Hypothalamus (tissue), 51 donors: ENCODE measurements at regions not wholly inside any gene's neighbourhood (a gene's known extent, or its start where the extent isn't known, plus 50 kb on each side); places are given as distances from the start of the nearest gene placed in this dataset.
"Not testable (repeated sequence)": the region's sequence is repeated elsewhere in the genome, so short reads cannot be mapped to it uniquely, and the experiment has no call there.

Experiments
- DNase-seq, 51 donors: peaks; one replicate each; lab custom pipeline; 2025; lab: John Stamatoyannopoulos, UW

GRCh38 chr20:50434321-50434652, 75.9 kb upstream of the PTPN1 start:
- no peak for DNase-seq

- DNase-seq, result no peak
Observed at GRCh38 chr20:50434653-50435396, 75.4 kb upstream of the PTPN1 start.

GRCh38 chr20:50435397-50436051, 74.7 kb upstream of the PTPN1 start:
- DNase-seq, result no peak

GRCh38 chr20:50436052-50436656, 74.0 kb upstream of the PTPN1 start:
- DNase-seq, result no peak

DNA sequence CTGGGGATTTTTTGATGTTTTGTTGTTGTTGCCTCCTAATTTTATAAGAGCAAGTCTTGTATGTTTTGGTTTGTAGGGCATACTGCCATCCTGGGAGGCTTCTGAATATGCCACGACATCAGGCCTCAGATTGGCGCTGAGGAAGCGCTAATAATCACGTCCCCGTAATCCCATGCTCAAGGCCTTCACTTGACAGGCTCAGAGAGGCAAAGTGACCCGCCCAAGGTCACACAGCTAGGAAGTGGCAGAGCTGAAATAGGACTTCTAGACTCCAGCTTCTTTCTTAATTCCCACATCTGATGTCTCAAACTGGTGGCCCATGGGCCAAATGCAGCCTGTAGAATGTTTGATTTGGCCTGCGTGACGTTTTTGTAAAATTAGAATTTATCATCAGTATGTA, 73.5 kb upstream of the PTPN1 start:
- no peak for DNase-seq

GRCh38 chr20:50438986-50439407, 71.2 kb upstream of the PTPN1 start:
- DNase-seq, result peak in 1 of 51 donors; percentile 18

GRCh38 chr20:50439539-50440453, 70.4 kb upstream of the PTPN1 start:
- no peak for DNase-seq

DNA sequence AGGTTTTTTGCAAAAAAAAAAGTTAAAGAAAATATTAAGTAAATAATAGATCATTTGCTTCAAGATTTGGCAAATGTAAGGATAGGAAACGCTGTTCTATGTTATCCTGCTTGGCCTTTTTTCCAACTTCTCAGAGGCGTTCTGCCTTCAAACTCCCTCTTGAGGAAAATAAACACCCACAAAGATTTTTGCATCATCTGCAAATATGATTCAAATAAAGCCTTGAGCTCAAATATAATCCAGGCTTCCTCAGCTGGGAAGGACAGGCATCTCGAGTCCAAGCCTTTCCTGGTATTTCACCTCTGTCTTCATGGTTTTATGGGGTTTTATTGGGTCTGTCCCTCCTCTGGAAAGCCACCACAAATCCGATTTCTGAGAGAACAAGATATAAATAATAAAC, 67.7 kb upstream of the PTPN1 start:
- DNase-seq, result no peak

DNA sequence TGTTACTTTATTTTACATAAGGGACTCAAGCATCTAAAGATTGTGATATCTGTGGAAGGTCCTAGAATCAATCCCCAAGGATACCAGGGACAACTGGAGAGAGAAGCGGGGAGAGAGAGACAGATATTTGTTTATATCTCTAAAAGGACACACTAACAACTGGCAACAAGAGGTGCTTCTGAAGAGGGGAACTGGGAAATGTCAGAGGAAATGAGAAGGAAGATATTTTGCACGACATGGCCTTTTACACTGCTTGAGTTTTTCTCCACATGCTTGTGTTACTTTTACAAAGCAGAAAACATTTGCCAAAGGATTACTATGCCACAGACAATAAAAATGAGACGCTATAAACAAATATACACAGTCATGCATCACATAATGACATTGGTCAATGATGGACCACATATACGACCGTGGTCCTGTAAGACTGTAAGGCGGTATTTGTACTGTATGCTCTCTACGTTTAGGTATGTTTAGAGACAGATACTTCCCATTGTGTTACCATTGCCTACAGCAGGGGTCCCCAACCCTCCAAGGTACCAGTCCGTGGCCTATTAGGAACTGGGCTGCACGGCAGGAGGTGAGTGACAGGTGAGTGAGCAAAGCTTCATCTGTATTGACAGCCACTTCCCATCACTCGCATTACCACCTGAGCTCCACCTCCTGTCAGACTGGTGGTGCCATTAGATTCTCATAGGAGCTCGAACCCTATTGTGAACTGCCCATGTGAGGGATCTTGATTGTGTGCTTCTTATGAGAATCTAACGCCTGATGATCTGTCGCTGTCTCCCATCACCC, 64.6 kb upstream of the PTPN1 start:
- DNase-seq, result no peak

DNA sequence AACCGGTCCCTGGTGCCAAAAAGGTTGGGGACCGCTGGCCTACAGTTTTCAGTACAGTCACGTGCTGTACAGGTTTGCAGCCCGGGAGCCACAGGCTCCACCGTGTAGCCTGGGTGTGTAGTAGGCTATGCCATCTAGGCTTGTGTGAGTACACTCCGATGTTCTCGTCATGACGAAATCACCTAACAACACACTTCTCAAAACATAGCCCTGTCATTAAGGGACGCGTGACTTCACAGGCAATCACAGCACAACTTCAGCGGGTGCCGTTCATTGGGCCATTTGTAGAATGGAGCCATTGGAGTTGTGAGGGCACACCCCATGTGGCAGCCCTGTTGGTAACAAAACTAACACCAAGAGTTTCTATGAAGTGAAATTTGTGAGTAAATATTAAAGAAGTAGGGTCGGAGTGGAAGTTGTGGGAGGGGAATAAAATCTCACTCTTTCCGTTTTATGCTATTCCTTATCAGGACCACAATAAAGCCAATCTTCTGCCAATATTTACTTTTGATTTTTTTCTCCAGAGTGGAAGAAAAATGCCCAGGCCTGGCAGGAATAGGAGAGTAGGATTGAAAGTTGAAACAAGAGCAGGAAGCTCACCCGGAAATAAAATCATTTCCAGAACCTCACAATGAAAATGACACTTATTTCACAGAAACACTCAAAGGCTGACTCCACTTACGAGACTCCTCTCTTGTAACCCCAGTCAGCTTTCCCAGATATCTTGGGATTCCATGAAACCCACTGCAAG, 63.7 kb upstream of the PTPN1 start:
- DNase-seq, result no peak

DNA sequence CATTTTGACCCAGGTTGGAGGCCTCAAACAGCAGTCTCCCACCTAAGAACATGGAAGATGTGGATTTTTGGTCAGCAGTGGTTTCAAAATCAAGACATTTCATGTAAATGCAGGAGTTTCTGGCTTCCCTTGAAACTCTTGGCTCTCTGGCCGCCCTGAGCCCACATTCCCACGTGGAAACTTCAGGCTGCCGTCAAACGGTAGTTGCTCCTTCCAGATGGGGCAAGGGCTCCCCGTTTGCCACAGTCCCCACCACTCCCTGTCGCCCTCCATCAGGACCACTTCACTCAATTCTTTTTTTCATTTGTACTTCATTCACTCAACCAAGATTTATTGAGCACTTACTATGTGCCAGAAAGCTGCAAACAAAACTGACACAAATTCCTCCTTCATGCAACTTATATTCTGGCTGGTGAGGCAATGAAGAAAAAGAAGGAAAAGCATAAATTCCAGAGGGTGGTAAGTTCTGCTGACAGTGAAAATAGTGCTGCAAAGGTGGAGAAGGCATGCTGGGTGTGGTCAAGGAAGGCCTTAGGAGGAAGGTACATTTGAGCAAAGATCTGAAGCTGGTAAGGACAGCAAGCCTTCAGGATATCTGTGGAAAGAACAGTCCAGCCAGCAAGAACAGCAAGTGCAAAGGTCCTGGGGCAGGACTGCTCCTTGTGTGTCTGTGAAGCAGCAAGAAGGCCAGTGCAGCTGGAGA, 62.9 kb upstream of the PTPN1 start:
- DNase-seq, result no peak

- no peak for DNase-seq
Observed at GRCh38 chr20:50447817-50448216, 62.4 kb upstream of the PTPN1 start.

DNA sequence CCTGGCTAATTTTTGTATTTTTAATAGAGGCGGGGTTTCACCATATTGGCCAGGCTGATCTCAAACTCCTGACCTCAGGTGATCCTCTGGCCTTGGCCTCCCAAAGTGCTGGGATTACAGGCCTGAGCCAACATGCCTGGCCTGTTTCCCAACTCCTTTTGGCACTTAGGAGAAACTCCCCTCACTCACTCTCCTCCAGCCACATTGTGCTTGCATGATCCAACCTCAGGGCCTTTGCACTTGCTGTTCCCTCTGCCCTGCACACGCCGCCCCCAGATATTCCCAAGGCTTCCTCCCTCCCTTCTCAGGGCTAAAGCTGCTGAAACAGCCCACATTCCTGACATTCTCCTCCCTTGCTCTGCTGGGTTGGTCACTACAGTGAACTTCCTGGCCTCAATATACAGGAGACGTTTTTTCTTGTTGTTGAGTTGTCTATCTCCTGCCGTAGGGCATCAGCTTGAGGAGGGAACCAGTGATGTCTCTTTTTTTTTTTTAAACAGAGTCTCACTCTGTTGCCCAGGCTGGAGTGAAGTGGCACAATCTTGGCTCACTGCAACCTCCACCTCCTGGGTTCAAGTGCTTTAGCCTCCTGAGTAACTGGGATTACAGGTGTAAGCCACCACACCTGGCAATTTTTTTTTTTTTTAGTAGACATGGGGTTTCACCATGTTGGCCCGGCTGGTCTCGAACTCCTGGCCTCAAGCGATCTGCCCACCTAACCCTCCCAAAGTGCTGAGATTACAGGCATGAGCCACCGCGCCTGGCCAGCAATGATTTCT, 61.4 kb upstream of the PTPN1 start:
- not testable (repeated sequence) for DNase-seq

DNA sequence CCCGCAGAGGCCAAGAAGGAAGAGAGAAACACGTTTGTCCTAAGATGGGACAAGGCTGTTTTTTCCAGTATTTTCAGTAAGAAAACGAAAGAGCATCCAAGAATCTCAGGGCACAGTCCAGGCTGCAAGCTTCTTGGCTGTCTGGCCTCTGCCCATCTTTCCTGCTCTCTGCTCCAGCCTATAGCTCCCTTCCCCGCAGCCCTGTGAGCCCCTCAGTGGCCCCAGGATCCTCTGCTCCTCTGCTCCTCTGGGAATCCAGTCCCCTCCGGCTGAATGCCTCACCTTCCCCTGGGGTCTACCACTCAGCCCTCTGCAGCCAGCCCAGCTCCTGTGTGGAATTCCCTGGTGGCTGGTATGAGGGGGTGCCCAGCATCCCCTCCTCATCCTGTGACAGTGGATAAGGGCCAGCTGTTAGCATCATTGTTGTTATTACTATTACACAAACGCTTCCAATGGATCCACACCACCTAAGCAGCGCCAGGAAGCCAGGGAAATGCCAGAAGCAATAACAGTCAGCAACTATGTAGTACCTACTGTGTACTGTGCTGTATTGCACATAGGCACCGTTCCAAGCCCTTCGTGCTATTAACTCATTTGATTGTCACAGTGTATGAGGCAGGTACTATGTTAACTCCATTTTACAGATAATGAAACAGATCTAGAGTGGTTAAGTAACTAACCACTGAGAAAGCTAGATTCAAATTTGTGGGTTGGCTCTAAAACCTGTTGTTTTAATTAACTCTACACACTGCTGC, 60.3 kb upstream of the PTPN1 start:
- DNase-seq, result no peak

- no peak for DNase-seq
Observed at GRCh38 chr20:50450493-50450826, 59.7 kb upstream of the PTPN1 start.

DNA sequence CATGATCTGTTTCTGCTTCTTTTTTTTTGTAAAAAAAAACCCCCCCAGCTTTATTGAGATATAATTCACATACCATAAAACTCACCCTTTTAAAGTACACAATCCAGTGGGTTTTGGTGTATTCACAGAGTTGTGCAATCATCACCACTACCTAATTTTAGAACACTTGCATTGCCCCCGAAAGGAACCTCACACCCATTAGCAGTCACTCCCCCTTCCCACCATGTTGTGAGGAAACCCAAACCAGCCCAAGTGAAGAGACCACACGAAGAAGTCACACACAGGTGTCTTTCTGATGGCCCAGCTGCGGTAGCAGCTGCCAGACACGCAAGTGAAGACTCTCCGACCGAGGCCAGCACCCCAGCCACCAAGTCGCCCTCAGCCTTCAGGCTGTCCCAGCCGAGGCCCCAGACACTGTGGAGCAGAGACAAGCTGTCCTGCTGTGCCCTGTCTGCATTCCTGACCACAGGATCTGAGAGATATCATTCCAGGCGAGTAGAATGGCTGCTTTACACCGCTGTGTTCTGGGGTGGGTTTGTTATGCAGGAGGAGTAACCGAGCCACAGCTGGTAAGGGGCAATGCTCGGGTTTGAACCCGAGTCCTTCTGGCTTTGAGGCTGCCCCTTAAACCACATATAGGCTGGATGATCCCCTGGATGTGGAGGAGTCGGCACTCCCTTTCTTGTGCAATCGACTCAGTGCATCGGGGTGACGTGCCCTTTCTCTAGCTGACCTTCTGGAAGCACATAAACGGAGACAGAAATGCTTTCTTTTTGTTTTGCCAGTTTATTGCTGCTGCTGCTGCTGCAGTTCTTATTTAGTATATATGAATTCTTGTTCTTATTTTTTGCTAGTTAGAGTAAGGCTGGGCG, 59.1 kb upstream of the PTPN1 start:
- DNase-seq, result no peak
